Suprapubic skin (tissue), 3 donors: ENCODE measurements at regions not wholly inside any gene's neighbourhood (a gene's known extent, or its start where the extent isn't known, plus 50 kb on each side); places are given as distances from the start of the nearest gene placed in this dataset.

Experiments
- CTCF ChIP-seq, 2 donors: fragments of 200-600 bp in 1 of 2; fragments of 450-650 bp in 1 of 2; sonication (generic) in 1 of 2; IDR thresholded peaks; one replicate each; pipeline ENCODE4 v1.5.1; 2016 to 2019; ENCODE audit warnings: antibody characterized with exemption in 2 of 2, mild to moderate bottlenecking in 1 of 2, moderate library complexity in 1 of 2
- EP300 ChIP-seq: sonication (generic); formaldehyde crosslinking; IDR thresholded peaks from one replicate; pipeline ENCODE4 v1.6.1; 2017; ENCODE audit warnings: antibody characterized with exemption
- POLR2A ChIP-seq, 2 donors: fragments of 450-650 bp; IDR thresholded peaks; one replicate each; pipeline ENCODE4 v1.6.1; 2017; ENCODE audit warnings: antibody characterized with exemption in 2 of 2, mild to moderate bottlenecking in 2 of 2, moderate library complexity in 2 of 2

GRCh38 chr10:33552290-33552689 lies 217.8 kb upstream of the NRP1 start:
- TF ChIP-seq CTCF (IDR thresholded peaks at IDR 0.05), result no peak
- no peak for TF ChIP-seq POLR2A (IDR thresholded peaks at IDR 0.05)
- TF ChIP-seq EP300, result no peak
